ENCODE measurements at regions not wholly inside any gene's neighbourhood (a gene's known extent, or its start where the extent isn't known, plus 50 kb on each side); places are given as distances from the start of the nearest gene placed in this dataset.

DNA sequence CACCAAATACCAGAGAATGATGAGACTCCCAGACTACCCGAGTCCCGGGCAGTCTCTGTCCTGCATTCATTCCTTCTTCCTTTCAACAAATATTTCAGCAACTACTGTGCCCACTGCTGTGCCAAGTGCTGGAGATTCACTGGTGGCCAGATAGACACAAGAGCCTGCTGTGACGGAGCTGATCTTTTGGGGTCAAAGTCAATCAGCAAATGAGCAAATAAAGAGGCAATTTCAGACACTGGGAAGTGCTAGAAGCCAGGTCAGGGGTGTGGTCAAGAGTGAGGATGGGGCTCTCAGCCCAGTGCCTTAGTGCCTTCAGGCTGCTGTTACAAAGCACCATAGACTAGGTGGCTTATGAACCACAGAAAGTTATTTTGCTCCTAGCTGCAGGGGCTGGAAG, 104.9 kb upstream of the IQSEC1 start:
- TF ChIP-seq, protein P1, sequence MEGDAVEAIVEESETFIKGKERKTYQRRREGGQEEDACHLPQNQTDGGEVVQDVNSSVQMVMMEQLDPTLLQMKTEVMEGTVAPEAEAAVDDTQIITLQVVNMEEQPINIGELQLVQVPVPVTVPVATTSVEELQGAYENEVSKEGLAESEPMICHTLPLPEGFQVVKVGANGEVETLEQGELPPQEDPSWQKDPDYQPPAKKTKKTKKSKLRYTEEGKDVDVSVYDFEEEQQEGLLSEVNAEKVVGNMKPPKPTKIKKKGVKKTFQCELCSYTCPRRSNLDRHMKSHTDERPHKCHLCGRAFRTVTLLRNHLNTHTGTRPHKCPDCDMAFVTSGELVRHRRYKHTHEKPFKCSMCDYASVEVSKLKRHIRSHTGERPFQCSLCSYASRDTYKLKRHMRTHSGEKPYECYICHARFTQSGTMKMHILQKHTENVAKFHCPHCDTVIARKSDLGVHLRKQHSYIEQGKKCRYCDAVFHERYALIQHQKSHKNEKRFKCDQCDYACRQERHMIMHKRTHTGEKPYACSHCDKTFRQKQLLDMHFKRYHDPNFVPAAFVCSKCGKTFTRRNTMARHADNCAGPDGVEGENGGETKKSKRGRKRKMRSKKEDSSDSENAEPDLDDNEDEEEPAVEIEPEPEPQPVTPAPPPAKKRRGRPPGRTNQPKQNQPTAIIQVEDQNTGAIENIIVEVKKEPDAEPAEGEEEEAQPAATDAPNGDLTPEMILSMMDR (IDR thresholded peaks at IDR 0.05): no peak
- no peak for ATAC-seq

DNA sequence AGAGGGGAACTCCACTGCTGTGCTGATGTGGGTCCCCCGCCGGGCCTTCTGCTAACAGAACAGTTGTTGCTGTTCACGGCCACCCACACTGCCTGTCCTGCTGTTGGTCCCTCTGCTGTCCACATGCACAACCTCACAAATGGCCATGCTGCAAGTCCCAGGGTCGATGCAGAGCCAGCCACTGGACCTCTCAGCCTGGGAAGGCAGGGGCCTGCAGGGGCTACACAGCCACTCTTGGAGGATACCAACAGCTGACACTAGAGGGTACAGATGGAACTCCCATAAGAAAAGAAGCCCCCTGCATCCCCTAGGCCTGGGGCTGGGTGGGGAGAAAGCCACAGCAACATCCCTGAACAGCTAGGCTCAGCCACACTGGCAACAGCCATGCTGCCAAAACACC, 104.4 kb upstream of the IQSEC1 start:
- H3K4me1 ChIP-seq: no peaks in the 10 kb centered on the region
- TF ChIP-seq, protein P1 (IDR thresholded peaks at IDR 0.05): no peak
- H3K4me3 ChIP-seq: no peak overlapping the region
- no peaks in the 10 kb centered on the region for H3K36me3 ChIP-seq
- DNase-seq (no peak), ATAC-seq (no peak)
- no peak overlapping the region for H3K27ac ChIP-seq
- H3K9me3 ChIP-seq: no peaks in the 10 kb centered on the region
- no peaks in the 10 kb centered on the region for H3K27me3 ChIP-seq
- intact Hi-C loops (cut with DNase I): no loop called here

More for the DNA sequence above, 104.9 kb upstream of the IQSEC1 start:
- Histone ChIP-seq H3K36me3 (no peaks in the 10 kb centered on the region), H3K4me1 (no peaks in the 10 kb centered on the region), H3K9me3 (no peaks in the 10 kb centered on the region), H3K4me3 (no peak overlapping the region), H3K27me3 (no peaks in the 10 kb centered on the region), H3K27ac (no peak overlapping the region)
- intact Hi-C loops (cut with DNase I): no loop called here
- no peak for DNase-seq

DNA sequence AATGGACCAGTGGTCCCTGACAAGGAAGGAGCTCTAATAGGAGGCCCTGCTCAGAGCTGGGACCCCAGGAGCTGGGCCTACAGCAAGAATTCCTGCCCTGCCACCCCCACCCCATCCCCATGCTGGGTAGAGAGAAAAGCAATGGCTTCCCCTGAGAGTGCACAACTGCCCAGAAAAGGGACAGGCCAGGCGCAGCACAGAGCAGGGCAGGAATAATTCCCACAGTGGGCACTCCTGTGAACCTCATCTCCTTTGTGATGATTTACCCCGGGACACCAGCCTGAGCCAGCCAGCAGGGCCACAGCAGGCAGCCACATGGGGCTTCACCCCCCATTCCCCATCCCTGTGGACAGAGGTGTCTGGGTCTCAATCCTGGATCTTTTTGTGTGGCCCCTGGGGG, 104.0 kb upstream of the IQSEC1 start:
- ATAC-seq (no peak), DNase-seq (no peak)
- Histone ChIP-seq H3K9me3 (no peaks in the 10 kb centered on the region), H3K27me3 (no peaks in the 10 kb centered on the region), H3K27ac (no peak overlapping the region), H3K4me1 (no peaks in the 10 kb centered on the region), H3K36me3 (no peaks in the 10 kb centered on the region), H3K4me3 (no peak overlapping the region)
- TF ChIP-seq, protein P1 (IDR thresholded peaks at IDR 0.05): no peak
- intact Hi-C loops (cut with DNase I): no loop called here

DNA sequence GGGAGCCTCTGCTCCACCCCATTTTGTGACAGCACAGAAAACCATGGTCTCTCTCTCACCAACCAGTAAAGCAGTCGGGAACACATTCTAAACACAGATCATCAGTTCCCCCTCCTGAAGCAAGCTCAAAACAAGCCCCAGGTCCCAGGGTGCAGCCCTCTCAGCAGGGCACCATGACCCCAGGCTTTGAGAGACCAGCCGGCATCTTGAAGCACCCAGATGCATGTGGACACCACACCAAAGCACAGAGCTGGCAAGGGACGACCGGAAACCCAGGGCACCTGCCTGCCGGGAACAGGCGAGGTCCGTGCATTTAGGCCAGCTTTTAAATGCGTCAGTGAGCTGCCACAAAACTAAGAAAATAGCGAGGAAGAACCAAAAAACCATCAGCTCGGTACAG, 103.2 kb upstream of the IQSEC1 start:
- H3K27me3 ChIP-seq: no peaks in the 10 kb centered on the region
- no peaks in the 10 kb centered on the region for H3K36me3 ChIP-seq
- no peaks in the 10 kb centered on the region for H3K9me3 ChIP-seq
- no peak overlapping the region for H3K4me3 ChIP-seq
- no peak overlapping the region for H3K27ac ChIP-seq
- TF ChIP-seq, protein P1 (IDR thresholded peaks at IDR 0.05): no peak
- no peak for ATAC-seq
- intact Hi-C loops (cut with DNase I): no loop called here
- H3K4me1 ChIP-seq: no peaks in the 10 kb centered on the region
- DNase-seq: no peak

DNA sequence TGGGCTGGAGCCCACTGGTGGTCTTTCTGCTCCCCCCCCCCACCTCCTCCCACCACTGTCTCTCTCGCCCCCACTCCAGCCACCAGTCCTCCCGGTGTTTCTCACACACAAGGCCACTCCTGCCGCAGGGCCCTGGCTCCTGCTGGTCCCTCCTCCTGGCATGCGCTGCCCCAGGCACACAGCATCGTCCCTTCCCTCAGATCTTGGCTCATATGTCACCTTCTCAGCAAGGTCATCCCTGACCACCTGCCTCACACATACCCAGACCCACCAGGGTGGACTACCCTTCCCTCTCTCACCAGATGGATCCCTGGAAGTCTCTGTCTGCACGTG, 101.5 kb upstream of the IQSEC1 start:
- no peak overlapping the region for H3K27ac ChIP-seq
- no peak for DNase-seq
- no peaks in the 10 kb centered on the region for H3K36me3 ChIP-seq
- TF ChIP-seq, protein P1 (IDR thresholded peaks at IDR 0.05): no peak
- H3K4me1 ChIP-seq: no peaks in the 10 kb centered on the region
- no peaks in the 10 kb centered on the region for H3K9me3 ChIP-seq
- no peaks in the 10 kb centered on the region for H3K27me3 ChIP-seq
- no peak for ATAC-seq
- no peak overlapping the region for H3K4me3 ChIP-seq
- intact Hi-C loops (cut with DNase I): no loop called here

DNA sequence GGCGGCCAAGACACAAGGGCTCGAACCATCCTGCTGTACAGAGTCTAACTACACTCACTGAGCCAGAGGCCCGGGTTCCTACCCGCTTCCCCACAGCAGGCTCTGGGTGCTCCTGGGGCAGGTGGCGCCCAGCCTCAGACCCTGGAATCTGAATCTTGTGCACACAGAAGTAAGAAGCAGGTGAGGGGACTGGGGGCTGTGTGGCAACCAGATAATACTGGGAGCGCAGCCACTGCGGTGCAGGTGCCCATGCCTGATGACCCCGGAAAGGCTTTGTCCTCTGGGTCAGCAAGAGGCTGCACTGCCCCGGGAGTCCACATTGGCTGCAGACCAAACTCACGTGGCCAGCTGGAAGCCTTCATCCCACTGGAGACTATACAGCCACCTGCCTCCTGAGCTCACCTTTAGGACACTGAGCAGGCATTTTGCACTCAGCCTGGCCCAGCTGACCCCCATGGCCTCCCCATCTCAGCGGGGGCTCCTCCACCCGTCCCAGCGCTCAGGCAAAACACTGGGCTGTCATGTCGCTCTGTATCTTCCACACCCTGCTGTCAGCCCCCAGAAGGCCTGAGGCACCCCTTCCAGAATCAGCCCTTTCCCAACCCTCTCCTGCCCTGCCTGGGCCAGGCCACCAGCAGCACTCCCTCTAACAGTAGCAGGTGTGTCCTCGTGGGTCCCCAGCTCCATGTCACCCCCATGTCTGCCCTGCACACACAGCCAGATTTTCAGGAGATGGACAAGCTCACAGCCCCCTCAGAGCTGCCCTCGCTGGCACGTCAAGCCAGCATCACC, 101.0 kb upstream of the IQSEC1 start:
- ATAC-seq: no peak
- Histone ChIP-seq H3K27ac (no peak overlapping the region), H3K4me3 (no peak overlapping the region), H3K9me3 (no peaks in the 10 kb centered on the region), H3K36me3 (no peaks in the 10 kb centered on the region), H3K4me1 (no peaks in the 10 kb centered on the region), H3K27me3 (no peaks in the 10 kb centered on the region)
- no peak for DNase-seq
- intact Hi-C loops (cut with DNase I): no loop called here
- TF ChIP-seq, protein P1 (IDR thresholded peaks at IDR 0.05): no peak
